GM19372 (cell line): ENCODE measurements at regions not wholly inside any gene's neighbourhood (a gene's known extent, or its start where the extent isn't known, plus 50 kb on each side); places are given as distances from the start of the nearest gene placed in this dataset.
"Not testable (repeated sequence)": the region's sequence is repeated elsewhere in the genome, so short reads cannot be mapped to it uniquely, and the experiment has no call there.

Experiments used
- ATAC-seq: cut with Tn5 transposase; IDR thresholded peaks from one replicate; pipeline ENCODE4 v1.9.1; 2021; ENCODE audit warnings: mild to moderate bottlenecking, low read depth, moderate library complexity; ENCODE audit not compliant: unreplicated experiment

- ATAC-seq: no peak
Measured at GRCh38 chr5:92556747-92557146, 1024.3 kb downstream of the NR2F1-AS1 start.

- ATAC-seq: no peak
Measured at GRCh38 chr5:92554447-92555085, 1026.5 kb downstream of the NR2F1-AS1 start.

- no peak for ATAC-seq
Measured at GRCh38 chr5:92553326-92553725, 1027.7 kb downstream of the NR2F1-AS1 start.

- ATAC-seq: no peak
Measured at GRCh38 chr5:92552206-92553160, 1028.5 kb downstream of the NR2F1-AS1 start.

- ATAC-seq: no peak
Measured at GRCh38 chr5:92548346-92548745, 1032.7 kb downstream of the NR2F1-AS1 start.

GRCh38 chr5:92544596-92544995 is 1036.4 kb downstream of the NR2F1-AS1 start:
- ATAC-seq: no peak

- ATAC-seq: no peak
Measured at GRCh38 chr5:92544036-92544435, 1037.0 kb downstream of the NR2F1-AS1 start.

GRCh38 chr5:92543201-92543600 is 1037.8 kb downstream of the NR2F1-AS1 start:
- ATAC-seq: no peak

GRCh38 chr5:92542017-92542416 is 1039.0 kb downstream of the NR2F1-AS1 start:
- ATAC-seq: not testable (repeated sequence)

- no peak for ATAC-seq
Measured at GRCh38 chr5:92527311-92528078, 1053.5 kb downstream of the NR2F1-AS1 start.

- no peak for ATAC-seq
Measured at GRCh38 chr5:92525131-92525530, 1055.9 kb downstream of the NR2F1-AS1 start.

GRCh38 chr5:92519811-92520632 is 1061.0 kb downstream of the NR2F1-AS1 start:
- no peak for ATAC-seq

GRCh38 chr5:92518318-92518904 is 1062.6 kb downstream of the NR2F1-AS1 start:
- ATAC-seq: peak; percentile 94

GRCh38 chr5:92514896-92515295 is 1066.1 kb downstream of the NR2F1-AS1 start:
- ATAC-seq: no peak

GRCh38 chr5:92513067-92513466 is 1068.0 kb downstream of the NR2F1-AS1 start:
- ATAC-seq: no peak

GRCh38 chr5:92508271-92508670 is 1072.7 kb downstream of the NR2F1-AS1 start:
- ATAC-seq: no peak

GRCh38 chr5:92505925-92506324 is 1075.1 kb downstream of the NR2F1-AS1 start:
- ATAC-seq: no peak

GRCh38 chr5:92505145-92505544 is 1075.9 kb downstream of the NR2F1-AS1 start:
- no peak for ATAC-seq

GRCh38 chr5:92504346-92504745 is 1076.7 kb downstream of the NR2F1-AS1 start:
- no peak for ATAC-seq

- ATAC-seq: no peak
Measured at GRCh38 chr5:92500752-92501151, 1080.3 kb downstream of the NR2F1-AS1 start.
